Ovary (tissue), 3 donors: ENCODE measurements at regions not wholly inside any gene's neighbourhood (a gene's known extent, or its start where the extent isn't known, plus 50 kb on each side); places are given as distances from the start of the nearest gene placed in this dataset.

Source experiments
- CTCF ChIP-seq, 3 donors: fragments of 450-650 bp in 2 of 3; fragments of 200-600 bp in 1 of 3; IDR thresholded peaks; one replicate each; pipeline versions ENCODE4 v1.5.1 to v1.8.0; 2016 to 2022; ENCODE audit warnings: antibody characterized with exemption in 3 of 3, mild to moderate bottlenecking in 1 of 3
- EP300 ChIP-seq: sonication (generic); formaldehyde crosslinking; IDR thresholded peaks from one replicate; pipeline ENCODE4 v1.6.1; 2017; ENCODE audit warnings: antibody characterized with exemption
- POLR2A ChIP-seq: fragments of 450-650 bp; IDR thresholded peaks from one replicate; pipeline ENCODE4 v1.6.1; 2017; ENCODE audit warnings: antibody characterized with exemption, mild to moderate bottlenecking, moderate library complexity
- donor health status: DM: no; HTN: no; CAD: no.

GRCh38 chr12:42807766-42808165 lies 218.2 kb upstream of the PRICKLE1 start:
- no peak for TF ChIP-seq CTCF (IDR thresholded peaks at IDR 0.05)
- no peak for TF ChIP-seq EP300
- TF ChIP-seq POLR2A = no peak
